Stimulated activated CD8-positive, alpha-beta memory T cell treated with anti-CD3 and anti-CD28 coated beads, Interleukin-4, amount 100 ng/mL, for 24 hours (primary cell): ENCODE measurements at regions not wholly inside any gene's neighbourhood (a gene's known extent, or its start where the extent isn't known, plus 50 kb on each side); places are given as distances from the start of the nearest gene placed in this dataset.

Source experiments
- DNase-seq: peaks from one replicate; pipeline ENCODE4 v3.0.0-alpha.2; 2020; ENCODE audit warnings: low read depth

DNA sequence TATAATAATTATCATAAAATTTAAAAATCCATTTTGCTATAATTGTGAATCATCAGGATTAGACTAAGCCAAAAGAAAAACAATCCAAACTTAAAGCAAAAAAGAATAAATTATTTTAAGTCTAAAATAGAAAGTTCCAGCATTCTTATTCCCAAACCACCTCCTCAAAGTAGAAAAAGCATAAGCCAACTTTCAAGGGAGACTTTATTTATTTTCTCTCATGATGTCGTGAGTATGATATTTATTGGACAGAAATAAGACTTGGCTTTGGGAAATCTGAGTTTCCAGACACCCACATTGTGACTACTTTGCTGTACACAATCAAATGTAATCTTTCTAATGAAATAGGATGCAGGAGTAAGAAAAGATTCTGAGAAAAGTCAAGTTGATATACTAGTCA, 372.1 kb downstream of the MTRR start:
- no peak for DNase-seq

DNA sequence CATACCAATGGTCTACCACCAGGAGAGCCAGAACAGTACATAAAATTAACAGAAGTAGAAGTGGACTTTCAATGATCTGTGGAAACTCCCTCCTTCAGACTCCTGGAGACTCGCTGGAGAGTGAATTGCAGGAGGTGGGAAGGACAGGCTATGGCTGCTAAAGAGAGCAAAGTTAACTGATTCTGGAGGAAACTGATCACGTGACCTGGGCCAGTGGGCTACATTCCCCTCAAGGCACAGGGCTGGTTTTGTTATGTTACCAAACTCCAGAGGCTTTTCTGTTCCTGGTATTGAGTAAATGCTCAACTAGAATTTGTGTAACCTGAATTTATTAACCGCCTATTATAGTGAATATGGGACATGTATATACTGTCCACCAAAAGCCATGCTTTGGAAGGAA, 372.6 kb downstream of the MTRR start:
- no peak for DNase-seq

DNA sequence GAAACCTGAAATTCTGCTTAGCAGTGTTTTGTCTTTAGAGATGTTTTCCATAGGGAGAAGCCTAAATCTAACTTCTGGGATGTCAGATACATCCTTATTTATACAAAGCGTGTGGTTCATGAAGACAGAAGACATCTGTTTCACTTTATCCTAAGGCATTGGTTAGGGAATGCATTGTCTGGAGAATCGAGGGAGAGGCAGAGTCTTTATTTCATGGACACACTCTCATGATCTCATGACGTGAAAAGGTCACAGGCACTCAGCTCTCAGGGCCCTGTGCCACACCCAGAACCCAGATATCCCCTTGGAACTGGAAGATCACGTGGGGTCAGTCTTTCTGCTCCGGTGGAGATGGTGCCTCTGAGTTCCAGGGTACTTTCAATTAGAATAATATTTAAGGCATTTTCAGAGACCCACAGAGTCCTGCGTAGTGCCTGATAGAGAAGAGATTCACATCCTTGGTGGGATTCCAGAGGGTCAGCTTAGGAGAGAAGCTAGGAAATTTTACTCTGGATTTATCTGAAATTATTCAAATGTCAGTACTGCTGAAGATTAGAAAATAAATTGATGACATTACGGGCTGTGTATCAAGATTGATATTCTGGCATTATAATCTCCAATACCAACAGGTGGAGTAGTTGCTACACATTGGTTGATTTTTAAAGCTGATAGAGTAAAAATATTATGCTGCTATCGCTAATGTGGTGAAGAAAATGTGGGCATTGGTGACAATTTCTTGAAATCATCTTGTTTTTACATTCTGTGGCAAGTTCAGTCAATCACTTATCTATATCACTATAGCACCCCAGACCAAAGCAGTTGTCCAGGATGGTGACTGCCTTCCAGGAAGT, 378.3 kb downstream of the MTRR start:
- no peak for DNase-seq

DNA sequence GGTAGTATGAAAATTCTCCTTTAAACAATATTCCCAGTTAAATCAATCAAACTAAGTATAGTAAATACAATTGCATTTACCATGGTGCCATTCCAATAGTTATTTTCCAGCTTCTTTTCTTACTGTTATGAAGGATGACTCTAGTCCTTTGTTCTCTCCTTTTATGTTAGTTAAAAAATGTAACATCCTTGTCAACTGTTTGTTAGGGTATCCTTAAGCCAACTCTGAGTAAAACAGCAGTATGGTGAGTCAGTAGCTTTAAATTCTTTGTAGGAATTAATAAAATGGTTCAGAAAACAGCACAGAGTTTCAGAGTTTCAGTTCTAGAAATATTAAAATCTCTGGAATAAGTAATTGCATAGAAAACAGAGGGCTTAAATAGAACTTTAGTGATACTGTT, 384.4 kb downstream of the MTRR start:
- DNase-seq = no peak

DNA sequence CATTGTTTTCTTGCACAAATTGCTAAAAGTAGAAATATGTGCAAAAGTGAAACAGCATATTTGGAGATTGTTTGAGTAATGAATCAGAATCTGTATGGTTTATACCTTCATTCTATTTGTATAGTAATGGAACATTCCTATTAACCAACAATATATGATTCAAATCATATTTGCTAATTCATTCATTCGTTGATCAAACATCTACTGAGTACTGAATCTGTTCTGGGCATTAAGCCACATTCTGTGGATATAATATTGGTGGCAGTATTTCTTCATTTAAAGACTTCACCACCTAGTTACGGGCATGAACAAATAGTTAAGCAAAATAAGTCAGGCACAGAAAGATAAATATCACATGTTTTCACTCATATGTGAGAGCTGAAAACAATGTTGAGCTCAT, 385.7 kb downstream of the MTRR start:
- DNase-seq = no peak

DNA sequence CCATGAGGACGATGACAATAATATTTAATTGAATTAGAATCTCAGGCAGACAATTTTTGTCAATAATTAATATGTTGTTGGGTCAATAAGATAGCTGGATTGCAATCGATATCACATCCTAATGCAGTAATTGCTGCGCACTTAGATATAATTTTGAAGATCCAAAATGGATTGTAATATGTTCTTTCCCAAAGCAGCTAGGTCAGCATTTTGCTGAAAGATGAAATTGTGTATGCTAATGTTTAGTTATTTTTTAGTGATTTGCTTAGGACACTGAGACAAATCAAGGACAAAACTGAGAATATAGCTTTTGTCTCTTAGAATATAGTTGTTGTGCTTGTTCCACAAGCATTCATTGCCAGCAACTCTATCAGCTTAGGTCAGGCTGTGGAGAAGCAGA, 389.9 kb downstream of the MTRR start:
- no peak for DNase-seq

DNA sequence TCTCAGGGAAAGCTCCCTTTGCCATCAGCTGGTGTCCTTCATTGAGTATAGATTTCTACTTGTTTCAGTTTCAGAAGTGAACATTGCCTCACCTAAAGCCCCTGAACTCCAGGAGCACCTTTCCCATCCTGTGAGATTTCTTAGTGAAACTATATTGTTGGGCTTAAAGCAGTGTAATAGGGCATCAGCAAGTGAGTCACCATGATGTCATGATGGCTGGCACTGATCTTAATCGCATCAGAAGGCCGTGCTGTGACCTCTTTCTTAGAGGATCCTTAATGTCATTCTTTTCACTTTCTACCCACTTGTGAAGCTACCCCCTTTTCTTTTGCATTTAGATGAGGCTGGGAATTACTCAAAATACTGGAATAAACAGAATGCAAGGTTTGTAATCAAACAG, 401.3 kb downstream of the MTRR start:
- DNase-seq = no peak

DNA sequence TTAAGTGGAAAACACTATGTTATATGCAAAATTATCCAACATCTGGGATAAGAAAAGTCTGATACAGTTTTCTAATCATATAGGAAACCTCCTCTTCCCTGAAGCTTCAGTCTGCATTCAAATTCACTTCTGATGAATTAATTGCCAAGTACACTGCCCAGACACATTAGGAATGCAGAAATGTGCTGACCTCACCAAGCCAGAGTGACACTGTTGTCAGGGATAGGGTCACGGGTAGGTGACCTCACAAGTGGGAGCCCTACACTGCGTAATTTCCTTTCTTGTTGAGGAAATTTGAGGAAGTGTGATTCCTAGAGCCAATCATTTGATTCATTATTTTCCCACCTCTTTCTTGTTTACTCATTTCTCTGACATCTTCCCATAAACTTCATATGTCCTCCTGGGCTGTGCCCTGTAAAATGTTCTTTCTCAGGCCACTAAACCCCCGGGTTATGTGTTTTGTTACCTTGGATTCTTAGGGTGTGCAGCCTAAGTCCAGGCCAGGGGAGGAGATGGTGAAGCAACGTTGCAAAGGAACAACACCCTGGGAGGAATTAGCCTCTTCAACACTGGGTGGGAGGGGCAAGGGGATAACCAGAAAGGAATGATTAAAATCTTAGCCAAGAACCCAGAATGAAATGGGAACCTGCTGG, 411.9 kb downstream of the MTRR start:
- DNase-seq = no peak

DNA sequence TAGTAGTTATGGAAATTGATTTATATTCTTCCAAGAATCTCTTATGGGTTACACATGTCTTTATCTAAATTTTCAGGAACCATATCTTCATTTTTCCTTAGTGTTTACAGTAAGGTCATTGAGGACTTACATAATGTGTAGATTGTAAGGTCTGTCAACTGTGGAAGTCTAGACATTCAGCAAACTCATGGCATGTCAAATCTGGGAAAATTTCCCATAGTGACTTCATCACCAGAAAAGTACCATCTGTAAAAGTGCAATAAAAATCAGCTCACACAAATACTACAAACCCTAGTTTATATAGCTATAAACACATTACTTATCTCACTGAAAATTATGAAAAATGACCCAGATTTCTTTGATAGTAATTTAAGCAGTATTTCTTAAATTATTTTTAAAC, 419.4 kb downstream of the MTRR start:
- no peak for DNase-seq

DNA sequence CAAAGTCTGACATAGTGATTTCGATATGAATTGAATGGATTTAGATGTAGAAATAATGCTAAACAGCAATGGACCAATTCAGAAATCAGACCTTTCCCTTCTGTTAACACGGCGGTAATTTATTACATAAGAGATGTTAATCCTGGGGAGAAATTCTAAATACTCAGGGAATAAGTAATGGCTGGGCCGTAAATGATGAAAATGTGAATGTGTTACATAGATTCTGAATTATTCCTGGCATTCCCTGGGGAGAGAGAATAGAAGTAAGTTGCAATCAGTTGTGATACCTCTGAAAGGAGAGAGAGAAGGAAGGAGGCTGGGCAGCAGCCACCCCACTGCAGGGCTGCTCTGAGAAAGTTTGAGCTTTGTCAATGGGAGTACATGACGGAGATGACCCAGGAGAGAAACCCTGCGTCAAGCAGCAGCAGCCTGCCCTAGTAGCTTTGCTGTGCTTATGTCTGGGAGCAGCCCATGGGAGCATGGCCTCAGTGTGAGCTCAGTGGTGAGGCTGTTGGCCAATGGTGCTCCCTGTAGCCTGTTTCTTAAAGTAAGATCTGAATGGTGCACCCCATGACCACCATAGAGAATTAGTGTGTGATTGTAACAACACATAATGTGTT, 420.1 kb downstream of the MTRR start:
- no peak for DNase-seq

DNA sequence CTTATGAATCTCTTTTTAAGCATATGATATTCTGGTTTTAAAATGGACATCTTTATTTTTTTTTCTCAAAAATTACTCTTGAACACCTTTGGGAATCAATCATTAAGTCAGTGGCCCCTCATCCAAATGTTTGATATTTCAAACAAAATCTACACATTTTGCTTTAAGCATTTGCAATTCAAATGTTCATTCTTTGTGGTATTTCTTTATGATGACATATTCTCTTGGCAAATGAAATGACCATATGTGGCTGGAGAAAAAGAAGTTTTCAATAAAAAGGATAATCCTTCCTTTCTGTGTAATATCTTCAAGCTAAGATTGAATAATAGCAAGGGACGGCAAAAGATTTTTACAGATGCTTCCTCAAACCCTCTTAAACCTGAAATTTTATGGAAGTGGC, 420.8 kb downstream of the MTRR start:
- DNase-seq = no peak

DNA sequence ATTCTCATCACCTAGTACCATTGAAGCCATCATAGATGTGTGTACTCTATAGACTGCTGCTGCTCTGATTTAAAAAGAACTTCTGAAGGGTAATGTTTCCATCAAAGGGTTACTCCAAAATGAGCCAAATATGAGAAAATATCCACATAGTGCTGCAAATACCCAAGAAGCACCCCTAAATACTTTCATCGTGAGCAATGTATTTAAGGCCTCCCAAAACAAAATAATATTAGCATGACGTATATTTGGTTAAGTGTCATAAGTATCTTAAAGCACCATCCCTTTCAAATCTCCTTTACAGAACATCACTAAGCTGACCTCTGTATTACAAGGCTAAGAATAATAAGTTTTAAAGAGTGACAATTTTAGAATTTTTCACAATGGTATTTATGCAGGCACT, 421.8 kb downstream of the MTRR start:
- DNase-seq = no peak

DNA sequence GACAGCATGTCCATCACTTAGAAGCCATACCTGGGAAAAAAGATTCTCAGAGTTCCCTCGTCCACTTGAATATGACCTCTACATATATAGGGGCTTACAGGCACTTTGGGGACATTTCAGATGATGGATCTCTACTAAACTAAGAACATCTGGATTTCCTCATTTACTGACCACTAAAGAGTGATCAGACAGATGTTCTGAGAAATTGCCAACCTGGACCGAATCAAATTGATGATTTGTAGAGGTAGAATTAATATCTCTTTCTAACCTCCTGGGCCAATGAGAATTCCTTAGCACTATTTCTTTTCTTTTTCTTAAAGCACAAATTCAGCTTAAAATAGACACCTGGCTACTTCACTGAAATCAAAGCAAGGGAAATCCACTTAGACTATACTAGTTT, 422.7 kb downstream of the MTRR start:
- DNase-seq = no peak

DNA sequence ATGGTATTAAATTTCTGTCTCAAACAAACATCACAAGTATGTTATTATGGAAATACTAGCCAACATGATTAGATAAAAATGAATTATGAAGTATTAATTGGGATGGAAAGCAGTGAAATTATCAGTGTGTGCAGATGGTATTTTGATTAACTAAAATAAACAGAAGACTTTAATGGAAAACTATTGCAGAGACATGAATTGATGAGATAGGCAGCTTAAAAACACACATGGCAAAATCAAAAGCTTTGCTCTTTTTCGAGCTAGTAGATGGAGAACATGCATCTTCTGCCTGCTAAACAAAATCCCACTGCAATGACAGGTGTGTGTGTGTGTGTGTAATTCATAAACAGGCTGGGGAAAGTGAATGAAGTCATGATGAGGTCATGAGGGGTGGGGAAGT, 426.2 kb downstream of the MTRR start:
- DNase-seq = no peak

DNA sequence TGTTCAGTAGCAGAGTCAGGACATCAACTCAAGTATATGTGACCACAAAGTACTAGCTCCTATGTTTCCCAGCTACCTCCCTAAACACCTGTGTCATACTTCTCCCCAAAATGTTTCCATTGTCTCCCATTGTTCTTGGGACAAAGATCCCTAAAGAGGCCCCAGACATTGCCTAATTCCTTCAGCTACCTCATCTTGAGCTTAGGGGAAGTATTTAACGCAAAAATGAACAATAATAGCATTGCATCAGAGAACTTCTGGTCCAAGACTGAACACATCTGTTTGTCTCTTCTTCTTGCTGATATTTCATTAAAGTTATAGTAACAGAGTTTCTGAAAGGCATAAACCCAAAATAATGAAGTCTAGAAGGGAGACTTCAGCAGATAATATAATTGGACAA, 430.8 kb downstream of the MTRR start:
- no peak for DNase-seq

DNA sequence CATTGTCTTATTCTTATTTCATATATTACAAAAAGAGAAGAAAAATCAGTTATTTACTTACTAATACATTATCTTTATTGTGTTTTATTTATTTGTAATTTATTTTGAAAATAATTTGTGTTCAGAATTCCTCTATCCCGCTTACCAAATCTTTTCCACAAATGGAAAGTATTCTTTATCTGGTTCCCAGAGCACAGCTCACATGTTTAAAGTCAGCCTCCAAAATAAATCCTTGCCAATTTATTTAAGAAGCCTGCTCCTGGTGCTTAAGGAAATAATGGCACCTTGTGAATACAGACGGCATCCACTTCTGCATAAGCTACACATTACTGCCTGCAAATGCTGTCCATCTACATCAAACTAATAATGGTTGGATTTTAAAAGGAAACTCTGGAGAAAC, 435.4 kb downstream of the MTRR start:
- DNase-seq = no peak

DNA sequence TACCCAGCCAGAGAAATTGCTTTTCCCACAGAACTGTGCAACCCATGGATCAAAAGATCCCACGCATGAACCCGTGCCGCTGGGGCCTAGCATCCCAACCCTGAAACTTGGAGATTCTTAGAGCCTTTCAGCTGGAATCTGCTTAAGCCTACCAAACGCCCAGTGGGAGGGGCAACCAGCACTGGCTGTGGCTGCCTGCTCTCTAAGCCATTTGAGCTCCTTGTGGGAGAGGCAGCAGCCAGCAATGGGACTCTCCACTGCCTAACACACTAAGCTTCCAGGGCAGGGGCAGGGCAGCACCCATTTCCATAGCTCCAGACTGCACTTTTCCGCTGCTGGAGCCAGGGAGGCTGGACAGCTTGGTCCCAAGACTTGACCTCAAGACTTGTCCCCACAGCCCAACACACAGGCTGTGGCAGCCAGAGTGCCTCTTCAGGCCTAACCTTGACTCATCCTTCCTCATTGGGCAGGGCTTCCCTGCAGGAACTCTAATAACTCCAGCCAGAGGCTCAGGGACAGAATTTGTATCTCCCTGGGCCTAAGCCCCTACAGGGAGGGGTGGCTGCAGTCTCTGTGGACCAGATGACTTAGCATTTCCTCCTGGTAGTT, 437.4 kb downstream of the MTRR start:
- no peak for DNase-seq

DNA sequence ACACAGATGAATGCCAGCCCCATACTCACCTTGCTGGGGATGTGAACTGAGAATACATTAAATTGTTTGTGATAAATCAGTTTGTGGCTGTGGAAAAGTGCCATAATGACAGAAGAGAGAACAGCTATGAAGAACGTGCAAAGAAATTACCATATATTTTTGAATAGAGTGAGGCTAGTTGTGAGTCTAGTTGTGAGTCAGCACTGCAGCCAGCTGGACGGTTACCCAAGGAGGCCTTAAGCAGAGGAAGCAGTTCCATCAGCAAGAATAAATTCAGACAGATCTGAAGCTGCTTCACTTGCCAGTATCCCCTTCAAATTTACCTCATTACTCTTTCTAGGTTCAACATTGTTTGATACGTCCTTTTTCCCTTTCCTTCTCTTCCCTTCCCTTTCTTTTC, 446.0 kb downstream of the MTRR start:
- DNase-seq = no peak

DNA sequence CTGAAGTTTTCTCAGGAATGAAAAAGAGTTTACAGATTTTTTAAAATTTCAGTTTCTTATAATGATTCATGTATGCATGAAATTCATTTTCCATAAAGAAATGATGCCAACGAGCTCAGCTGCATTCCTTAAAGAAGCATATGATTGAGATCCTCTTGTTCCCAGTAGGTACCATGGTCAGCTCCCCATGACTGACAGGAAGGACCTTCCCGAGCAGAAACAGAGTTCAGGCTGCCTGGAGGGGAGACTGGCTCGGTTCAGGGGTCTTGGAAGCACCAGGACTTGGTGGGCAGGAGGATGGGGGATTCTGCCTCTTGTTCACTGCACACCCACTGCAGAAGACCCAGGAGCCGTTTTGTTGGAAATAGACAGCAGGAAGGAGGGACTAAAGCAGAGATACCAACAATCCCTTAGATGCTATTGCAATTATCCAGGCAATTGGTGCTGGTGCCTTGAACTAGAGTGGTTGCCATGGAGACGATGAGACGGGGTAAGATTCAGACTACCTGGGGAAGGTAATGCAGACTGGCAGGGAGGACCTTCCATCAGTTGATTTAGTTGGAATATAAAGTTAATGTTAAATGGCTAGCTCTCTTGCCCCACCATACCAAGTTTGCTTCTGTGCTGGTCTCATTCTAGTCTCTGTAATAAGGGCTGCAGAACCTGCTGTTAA, 447.8 kb downstream of the MTRR start:
- no peak for DNase-seq

DNA sequence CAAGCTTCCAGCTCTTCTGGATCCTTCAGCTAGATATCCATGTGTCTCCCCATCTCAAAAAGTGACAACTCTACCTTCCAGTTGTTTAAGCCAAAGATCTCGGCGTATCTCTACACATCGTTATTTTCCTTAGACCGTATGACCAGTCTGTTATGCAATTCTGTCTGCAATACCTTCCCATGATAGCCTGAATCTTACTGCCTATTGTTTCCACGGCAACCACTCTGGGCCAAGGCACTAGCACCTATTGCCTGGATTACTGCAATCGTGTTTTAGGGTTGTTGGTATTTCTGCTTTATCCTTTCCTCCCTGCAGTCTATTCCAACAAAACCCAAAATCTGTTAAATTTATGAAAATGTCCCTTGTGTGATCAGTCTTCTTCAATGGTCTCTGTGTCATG, 448.4 kb downstream of the MTRR start:
- no peak for DNase-seq

DNA sequence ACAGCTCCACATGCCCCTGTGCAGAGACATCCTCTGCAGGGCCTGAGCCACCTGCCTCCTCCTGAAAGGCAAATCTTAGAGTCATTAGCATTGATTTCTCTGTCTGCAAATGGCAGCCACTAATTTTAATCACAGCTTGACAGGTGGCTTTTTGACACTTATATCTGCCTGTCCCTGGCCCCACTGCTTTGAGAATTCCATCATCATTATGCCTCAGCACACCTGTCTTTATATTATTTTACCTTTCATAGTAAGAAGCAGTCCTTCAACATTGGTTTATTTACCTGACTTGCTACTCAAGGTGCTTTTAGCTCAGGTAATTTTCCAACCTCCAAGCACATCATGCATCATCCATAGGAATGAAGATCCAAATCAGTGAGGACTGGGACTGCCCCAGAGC, 451.3 kb downstream of the MTRR start:
- DNase-seq = no peak

DNA sequence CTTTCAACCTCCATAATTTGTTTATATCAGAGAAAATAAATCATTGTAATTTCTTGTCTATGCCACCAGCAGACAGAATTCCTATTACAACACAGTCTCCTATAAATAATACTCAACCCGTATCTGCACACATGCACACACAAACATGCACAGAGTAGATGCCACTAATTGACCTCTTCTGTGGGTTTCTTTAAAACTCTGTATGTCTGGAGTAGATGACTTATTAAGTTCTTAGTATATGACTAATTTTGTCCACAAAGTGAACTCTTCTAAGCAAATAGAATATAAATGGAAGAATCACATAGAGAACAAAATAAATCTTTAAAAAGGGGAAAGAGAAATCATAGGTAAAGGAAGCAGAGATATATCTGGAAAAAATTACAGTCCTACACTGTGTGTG, 452.3 kb downstream of the MTRR start:
- DNase-seq = no peak

DNA sequence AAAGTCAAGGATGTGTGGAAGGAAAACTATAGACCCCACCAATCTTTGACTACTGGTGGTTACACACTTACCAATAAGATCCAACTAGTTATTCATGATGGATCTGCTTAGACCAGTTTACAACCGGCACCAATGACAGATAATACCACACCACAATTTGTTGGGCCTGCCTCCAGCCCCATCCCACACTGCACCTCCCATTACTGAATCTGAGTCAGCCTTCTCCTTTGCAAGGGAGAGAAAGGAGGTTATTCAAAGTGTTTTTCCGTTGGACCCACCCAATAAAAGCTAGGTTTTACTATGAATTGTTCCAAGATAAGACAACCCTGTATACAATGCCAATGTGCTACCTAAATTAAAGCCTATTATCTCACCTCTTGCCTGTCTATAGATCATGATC, 453.5 kb downstream of the MTRR start:
- no peak for DNase-seq
